Central memory CD8-positive, alpha-beta T cell (primary cell): ENCODE measurements at regions not wholly inside any gene's neighbourhood (a gene's known extent, or its start where the extent isn't known, plus 50 kb on each side); places are given as distances from the start of the nearest gene placed in this dataset.

Experiments used
- ATAC-seq: fragments of 150-1000 bp; cut with Tn5 transposase; replicated peaks from 2 replicates; pipeline ENCODE4 v1.10.0; 2022; ENCODE audit warnings: mild to moderate bottlenecking, moderate FRiP score, moderate number of reproducible peaks; ENCODE audit not compliant: poor library complexity, severe bottlenecking; ENCODE audit errors: extremely low read depth
- DNase-seq, 2 donors: peaks; one replicate each; pipeline ENCODE4 v3.0.0; 2021; ENCODE audit warnings: low spot score in 2 of 2
- H3K27ac Mint-ChIP-seq: one replicate; pipeline ENCODE4 v1.8.0; 2022; ENCODE audit warnings: low read depth, mild to moderate bottlenecking, moderate library complexity, mixed read lengths
- H3K27me3 Mint-ChIP-seq: one replicate; pipeline ENCODE4 v1.8.0; 2022; ENCODE audit warnings: mixed read lengths
- H3K36me3 Mint-ChIP-seq: one replicate; pipeline ENCODE4 v1.8.0; 2022; ENCODE audit warnings: mild to moderate bottlenecking, moderate library complexity, mixed read lengths; ENCODE audit not compliant: insufficient read depth
- H3K4me1 Mint-ChIP-seq: one replicate; pipeline ENCODE4 v1.8.0; 2022; ENCODE audit warnings: mixed read lengths
- H3K4me3 Mint-ChIP-seq: one replicate; pipeline ENCODE4 v1.8.0; 2022; ENCODE audit warnings: mild to moderate bottlenecking, moderate library complexity, mixed read lengths
- H3K9me3 Mint-ChIP-seq: one replicate; pipeline ENCODE4 v1.8.0; 2022; ENCODE audit warnings: mixed read lengths

- Mint-ChIP-seq H3K9me3 (no peaks in the 10 kb centered on the region), H3K4me1 (no peaks in the 10 kb centered on the region), H3K27me3 (peaks cover 66% of the 10 kb centered on the region), H3K4me3 (no peak overlapping the region), H3K36me3 (no peaks in the 10 kb centered on the region), H3K27ac (no peak overlapping the region)
- DNase-seq (no peak), ATAC-seq (no peak)
These were observed 107.0 kb upstream of the TSPAN2 start for GRCh38 chr1:115196296-115196695.

- no peak overlapping the region for H3K4me3 Mint-ChIP-seq
- ATAC-seq: no peak
These were observed 105.2 kb upstream of the TSPAN2 start for GRCh38 chr1:115194506-115194905.

GRCh38 chr1:115193046-115193828 is 103.9 kb upstream of the TSPAN2 start:
- no peaks in the 10 kb centered on the region for H3K36me3 Mint-ChIP-seq
- H3K4me1 Mint-ChIP-seq: no peaks in the 10 kb centered on the region
- no peak overlapping the region for H3K4me3 Mint-ChIP-seq
- peaks cover 40% of the 10 kb centered on the region for H3K27me3 Mint-ChIP-seq
- H3K27ac Mint-ChIP-seq: no peak overlapping the region
- ATAC-seq: no peak
- no peak for DNase-seq
- H3K9me3 Mint-ChIP-seq: no peaks in the 10 kb centered on the region

More at GRCh38 chr1:115194506-115194905, 105.2 kb upstream of the TSPAN2 start:
- Mint-ChIP-seq H3K36me3 (no peaks in the 10 kb centered on the region), H3K27me3 (peaks cover 49% of the 10 kb centered on the region), H3K9me3 (no peaks in the 10 kb centered on the region), H3K4me1 (no peaks in the 10 kb centered on the region), H3K27ac (no peak overlapping the region)
- DNase-seq: no peak

GRCh38 chr1:115192200-115192767 is 103.0 kb upstream of the TSPAN2 start:
- no peak overlapping the region for H3K4me3 Mint-ChIP-seq
- no peaks in the 10 kb centered on the region for H3K36me3 Mint-ChIP-seq
- no peak overlapping the region for H3K27ac Mint-ChIP-seq
- H3K4me1 Mint-ChIP-seq: no peaks in the 10 kb centered on the region
- H3K27me3 Mint-ChIP-seq: peaks cover 40% of the 10 kb centered on the region
- no peaks in the 10 kb centered on the region for H3K9me3 Mint-ChIP-seq
- DNase-seq (no peak), ATAC-seq (no peak)

GRCh38 chr1:115191691-115192090 is 102.4 kb upstream of the TSPAN2 start:
- no peak for DNase-seq
- ATAC-seq: no peak
- no peaks in the 10 kb centered on the region for H3K9me3 Mint-ChIP-seq
- no peaks in the 10 kb centered on the region for H3K36me3 Mint-ChIP-seq
- H3K27me3 Mint-ChIP-seq: peaks cover 37% of the 10 kb centered on the region
- H3K27ac Mint-ChIP-seq: no peak overlapping the region
- H3K4me1 Mint-ChIP-seq: no peaks in the 10 kb centered on the region
- H3K4me3 Mint-ChIP-seq: no peak overlapping the region

- Mint-ChIP-seq H3K4me3 (no peak overlapping the region), H3K4me1 (no peaks in the 10 kb centered on the region), H3K27me3 (peaks cover 36% of the 10 kb centered on the region), H3K36me3 (no peaks in the 10 kb centered on the region), H3K9me3 (no peaks in the 10 kb centered on the region), H3K27ac (no peak overlapping the region)
- ATAC-seq (no peak), DNase-seq (no peak)
These were observed 101.4 kb upstream of the TSPAN2 start for GRCh38 chr1:115190540-115191170.

- peaks cover 32% of the 10 kb centered on the region for H3K27me3 Mint-ChIP-seq
- H3K4me1 Mint-ChIP-seq: no peaks in the 10 kb centered on the region
- DNase-seq: no peak
- no peak overlapping the region for H3K27ac Mint-ChIP-seq
- H3K9me3 Mint-ChIP-seq: no peaks in the 10 kb centered on the region
- no peak overlapping the region for H3K4me3 Mint-ChIP-seq
- H3K36me3 Mint-ChIP-seq: no peaks in the 10 kb centered on the region
- no peak for ATAC-seq
These were observed 100.7 kb upstream of the TSPAN2 start for GRCh38 chr1:115189814-115190539.

GRCh38 chr1:115188680-115189395 is 99.5 kb upstream of the TSPAN2 start:
- H3K36me3 Mint-ChIP-seq: no peaks in the 10 kb centered on the region
- H3K4me1 Mint-ChIP-seq: no peaks in the 10 kb centered on the region
- no peak overlapping the region for H3K27ac Mint-ChIP-seq
- DNase-seq (no peak), ATAC-seq (no peak)
- no peaks in the 10 kb centered on the region for H3K9me3 Mint-ChIP-seq
- H3K27me3 Mint-ChIP-seq: peaks cover 20% of the 10 kb centered on the region
- no peak overlapping the region for H3K4me3 Mint-ChIP-seq

- ATAC-seq: no peak
- H3K4me3 Mint-ChIP-seq: no peak overlapping the region
- no peak overlapping the region for H3K27ac Mint-ChIP-seq
- no peaks in the 10 kb centered on the region for H3K9me3 Mint-ChIP-seq
- no peak for DNase-seq
- H3K4me1 Mint-ChIP-seq: no peaks in the 10 kb centered on the region
- peaks cover 2% of the 10 kb centered on the region for H3K36me3 Mint-ChIP-seq
- H3K27me3 Mint-ChIP-seq: peaks cover 15% of the 10 kb centered on the region
These were observed 97.5 kb upstream of the TSPAN2 start for GRCh38 chr1:115186711-115187265.

- peaks cover 2% of the 10 kb centered on the region for H3K36me3 Mint-ChIP-seq
- H3K4me3 Mint-ChIP-seq: no peak overlapping the region
- DNase-seq (no peak), ATAC-seq (no peak)
- H3K4me1 Mint-ChIP-seq: no peaks in the 10 kb centered on the region
- peaks cover 15% of the 10 kb centered on the region for H3K27me3 Mint-ChIP-seq
- no peaks in the 10 kb centered on the region for H3K9me3 Mint-ChIP-seq
- H3K27ac Mint-ChIP-seq: no peak overlapping the region
These were observed 96.0 kb upstream of the TSPAN2 start for GRCh38 chr1:115185336-115185735.

- H3K9me3 Mint-ChIP-seq: no peaks in the 10 kb centered on the region
- no peak overlapping the region for H3K4me3 Mint-ChIP-seq
- peaks cover 15% of the 10 kb centered on the region for H3K27me3 Mint-ChIP-seq
- DNase-seq (no peak), ATAC-seq (no peak)
- no peak overlapping the region for H3K27ac Mint-ChIP-seq
- H3K4me1 Mint-ChIP-seq: no peaks in the 10 kb centered on the region
- peaks cover 2% of the 10 kb centered on the region for H3K36me3 Mint-ChIP-seq
These were observed 95.6 kb upstream of the TSPAN2 start for GRCh38 chr1:115184951-115185331.
